Adipocyte (in vitro differentiated cells): ENCODE measurements at regions not wholly inside any gene's neighbourhood (a gene's known extent, or its start where the extent isn't known, plus 50 kb on each side); places are given as distances from the start of the nearest gene placed in this dataset.

ENCODE experiments used
- DNase-seq: peaks from one replicate; pipeline ENCODE4 v3.0.0-alpha.2; 2015; ENCODE audit warnings: low read depth
- H3K27me3 ChIP-seq: replicated peaks from 2 replicates; pipeline ENCODE4 v1.7.0; 2013; ENCODE audit warnings: mild to moderate bottlenecking, low read length, moderate library complexity; ENCODE audit not compliant: control insufficient read depth, insufficient read depth
- H3K36me3 ChIP-seq: 2 replicates; pipeline ENCODE4 v1.7.0; 2013; ENCODE audit warnings: low read length, mild to moderate bottlenecking, moderate library complexity; ENCODE audit not compliant: control insufficient read depth, insufficient read depth, severe bottlenecking
- H3K4me1 ChIP-seq: 2 replicates; pipeline ENCODE4 v1.7.0; 2013; ENCODE audit warnings: mild to moderate bottlenecking, low read length, moderate library complexity; ENCODE audit not compliant: control insufficient read depth, insufficient read depth
- H3K4me3 ChIP-seq: 2 replicates; pipeline ENCODE4 v1.7.0; 2013; ENCODE audit warnings: mild to moderate bottlenecking, low read length, moderate library complexity
- H3K9ac ChIP-seq: 2 replicates; pipeline ENCODE4 v1.7.0; 2013; ENCODE audit warnings: mild to moderate bottlenecking, low read length, moderate library complexity
- H3K9me3 ChIP-seq: 2 replicates; pipeline ENCODE4 v1.7.0; 2013; ENCODE audit warnings: mild to moderate bottlenecking, low read length, moderate library complexity; ENCODE audit not compliant: control insufficient read depth

DNA sequence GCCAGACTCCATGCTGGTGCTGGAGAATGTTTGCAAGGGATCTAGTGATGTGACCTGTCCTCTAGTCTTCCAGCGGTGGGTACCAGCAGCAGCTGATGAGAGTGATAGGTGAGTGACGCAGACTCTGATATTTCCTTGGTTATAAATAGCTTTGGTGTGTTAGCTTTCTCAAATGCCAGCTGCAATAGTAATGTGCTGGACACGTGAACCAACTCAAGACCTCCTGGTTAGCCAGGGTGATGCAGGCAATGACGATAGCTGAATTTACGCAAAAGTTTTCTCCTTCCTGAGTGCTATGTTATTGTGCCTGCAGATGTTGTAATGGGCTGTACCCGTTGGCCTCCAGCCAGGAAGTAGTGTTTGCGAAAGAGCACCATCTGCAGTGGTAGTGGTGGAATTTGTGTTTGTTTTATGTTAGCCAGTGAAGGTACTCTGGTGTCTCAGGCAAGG is 129.5 kb downstream of the CYSLTR2 start:
- peaks cover 20% of the 10 kb centered on the region for H3K9me3 ChIP-seq
- H3K9ac ChIP-seq = no peak overlapping the region
- no peaks in the 10 kb centered on the region for H3K36me3 ChIP-seq
- no peak overlapping the region for H3K4me3 ChIP-seq
- H3K27me3 ChIP-seq = no peaks in the 10 kb centered on the region
- peak; percentile 92 for DNase-seq
- peaks cover 13% of the 10 kb centered on the region for H3K4me1 ChIP-seq

DNA sequence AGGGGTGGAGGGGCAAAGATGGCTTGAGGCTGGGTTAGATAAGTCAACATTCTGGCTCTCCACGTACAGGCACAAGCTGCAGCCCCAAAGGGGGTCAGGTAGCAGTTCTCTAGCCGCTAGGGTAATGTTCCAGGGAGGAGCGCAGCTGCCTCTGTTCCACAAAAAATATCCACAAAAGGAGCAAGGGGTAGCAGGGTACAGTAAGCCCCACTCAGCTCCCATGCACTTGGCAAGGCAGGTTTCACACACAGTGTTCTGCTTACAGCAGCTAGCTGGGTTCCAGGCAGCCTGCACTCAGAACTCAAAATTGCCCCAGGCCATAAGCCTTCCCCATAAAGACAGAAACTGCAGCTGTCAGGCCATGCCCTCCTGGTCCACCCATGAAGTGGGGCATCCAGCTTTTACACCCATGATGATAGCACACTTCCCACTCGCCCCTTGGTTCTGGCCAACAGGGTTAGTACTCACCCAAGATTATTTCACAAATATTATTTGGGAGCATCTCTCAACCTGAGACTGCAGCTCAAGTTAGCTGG is 130.0 kb downstream of the CYSLTR2 start:
- Histone ChIP-seq H3K9me3 (peaks cover 20% of the 10 kb centered on the region), H3K4me3 (no peak overlapping the region)

DNA sequence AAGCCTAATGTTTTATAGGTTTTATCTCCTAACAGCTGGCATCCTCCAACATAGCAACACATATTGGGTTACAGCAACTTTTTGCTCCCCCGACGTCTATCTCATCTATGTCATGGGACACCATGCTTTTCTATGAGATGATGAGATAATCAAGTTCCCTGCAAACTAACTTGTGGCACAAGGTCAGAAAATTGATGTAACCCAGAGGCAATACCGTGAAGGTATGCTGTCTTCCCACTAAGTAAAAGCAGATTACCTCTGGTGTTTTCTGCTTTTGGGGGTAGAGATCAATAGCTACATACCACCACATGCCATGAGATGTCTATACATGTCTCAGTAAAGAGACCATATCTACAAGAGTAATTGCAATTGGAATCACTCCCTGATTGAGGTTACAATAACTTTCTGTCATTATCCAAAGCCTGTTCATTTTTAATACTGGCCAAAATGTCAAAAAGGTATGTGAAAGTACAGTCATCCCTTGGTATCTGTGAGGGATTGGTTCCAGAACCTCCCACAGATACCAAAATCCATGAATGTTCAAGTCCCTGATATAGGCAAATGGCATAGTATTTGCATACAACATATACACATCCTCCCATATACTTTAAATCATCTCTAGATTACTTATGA is 131.3 kb downstream of the CYSLTR2 start:
- DNase-seq = no peak
- H3K36me3 ChIP-seq = no peaks in the 10 kb centered on the region
- peaks cover 16% of the 10 kb centered on the region for H3K9me3 ChIP-seq
- no peaks in the 10 kb centered on the region for H3K27me3 ChIP-seq
- peaks cover 13% of the 10 kb centered on the region for H3K4me1 ChIP-seq
- no peak overlapping the region for H3K9ac ChIP-seq
- H3K4me3 ChIP-seq = no peak overlapping the region

More for the DNA sequence above, 130.0 kb downstream of the CYSLTR2 start:
- Histone ChIP-seq H3K9ac (no peak overlapping the region), H3K36me3 (no peaks in the 10 kb centered on the region), H3K27me3 (no peaks in the 10 kb centered on the region), H3K4me1 (peaks cover 13% of the 10 kb centered on the region)
- no peak for DNase-seq

DNA sequence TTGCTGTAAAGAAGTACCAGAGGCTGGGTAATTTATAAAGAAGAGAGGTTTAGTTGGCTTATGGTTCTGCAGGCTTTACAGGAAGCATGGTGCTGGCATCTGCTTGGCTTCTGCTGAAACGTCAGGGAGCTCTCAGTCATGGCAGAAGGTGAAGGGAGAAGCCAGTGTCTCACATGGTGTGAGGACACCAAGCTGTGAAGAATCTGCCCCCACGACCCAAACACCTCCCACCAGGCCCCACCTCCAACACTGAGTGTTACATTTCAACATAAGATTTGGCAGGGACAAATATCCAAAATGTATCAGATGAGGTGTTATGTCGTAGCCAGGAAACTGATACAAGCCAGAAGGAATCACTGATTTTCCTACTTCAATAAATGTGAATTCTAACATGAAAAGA is 136.5 kb downstream of the CYSLTR2 start:
- DNase-seq = no peak
- H3K9me3 ChIP-seq = no peaks in the 10 kb centered on the region
- H3K4me1 ChIP-seq = peaks cover 15% of the 10 kb centered on the region
- H3K36me3 ChIP-seq = no peaks in the 10 kb centered on the region
- H3K9ac ChIP-seq = no peak overlapping the region
- H3K4me3 ChIP-seq = no peak overlapping the region
- H3K27me3 ChIP-seq = no peaks in the 10 kb centered on the region

DNA sequence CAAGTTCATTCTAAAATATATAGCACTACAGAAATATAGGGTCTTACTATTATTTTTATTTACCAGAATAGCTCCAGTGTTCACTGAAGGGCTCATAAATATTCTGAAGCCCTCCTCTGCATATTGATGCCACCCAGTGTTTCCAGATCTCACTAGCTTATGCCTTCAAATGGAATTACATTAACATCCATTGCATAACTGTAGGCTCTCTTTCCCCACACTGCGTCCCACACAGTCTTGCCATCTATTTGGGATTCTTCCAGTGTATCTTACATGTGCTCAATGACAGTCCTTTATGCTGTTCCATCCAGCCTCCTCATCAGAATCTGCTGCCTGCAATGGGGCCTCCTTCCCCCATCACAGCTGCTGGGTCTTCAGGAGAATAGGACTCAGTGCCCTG is 137.2 kb downstream of the CYSLTR2 start:
- peaks cover 15% of the 10 kb centered on the region for H3K4me1 ChIP-seq
- no peak for DNase-seq
- no peaks in the 10 kb centered on the region for H3K36me3 ChIP-seq
- no peaks in the 10 kb centered on the region for H3K9me3 ChIP-seq
- H3K27me3 ChIP-seq = no peaks in the 10 kb centered on the region
- no peak overlapping the region for H3K9ac ChIP-seq
- H3K4me3 ChIP-seq = no peak overlapping the region

DNA sequence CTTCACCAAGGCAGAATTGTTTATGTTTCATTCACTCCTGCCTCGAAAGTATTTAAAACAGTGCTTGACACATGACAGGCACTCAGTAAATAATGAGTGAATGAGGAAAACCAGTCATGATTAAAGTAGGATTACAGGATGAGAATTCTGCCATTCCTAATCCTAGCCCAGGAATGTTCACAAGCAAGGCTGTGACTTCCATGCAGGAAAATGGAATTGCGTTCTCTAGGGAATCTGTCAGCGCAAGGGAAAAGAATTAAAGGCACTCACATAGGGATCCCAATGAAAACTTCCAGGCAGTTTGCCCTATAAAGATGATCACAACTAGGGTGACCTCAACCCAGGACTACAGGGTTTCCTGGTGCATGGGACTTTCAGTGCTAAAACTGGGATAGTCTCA is 143.4 kb downstream of the CYSLTR2 start:
- no peak overlapping the region for H3K4me3 ChIP-seq
- H3K27me3 ChIP-seq = no peaks in the 10 kb centered on the region
- no peak overlapping the region for H3K9ac ChIP-seq
- DNase-seq = no peak
- peaks cover 4% of the 10 kb centered on the region for H3K9me3 ChIP-seq
- peaks cover 15% of the 10 kb centered on the region for H3K4me1 ChIP-seq
- no peaks in the 10 kb centered on the region for H3K36me3 ChIP-seq

DNA sequence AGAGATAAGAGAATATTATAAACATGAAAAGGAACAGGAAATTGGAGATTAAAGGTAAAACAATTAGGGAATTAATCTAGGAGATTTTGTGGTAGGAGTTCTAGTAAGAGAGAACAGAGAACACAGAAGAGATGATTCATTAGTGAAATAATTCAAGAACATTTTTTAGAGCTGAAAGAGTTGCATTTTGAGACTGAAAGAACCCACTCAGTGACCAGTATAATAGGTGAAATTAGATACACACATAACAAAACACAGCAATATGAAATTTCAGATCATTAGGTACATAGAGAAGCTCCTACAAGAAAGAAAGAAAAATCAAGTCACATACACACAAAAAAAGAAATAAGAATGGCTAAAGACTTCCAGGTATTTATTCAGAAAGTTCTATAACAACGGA is 144.0 kb downstream of the CYSLTR2 start:
- peaks cover 14% of the 10 kb centered on the region for H3K4me1 ChIP-seq
- H3K9ac ChIP-seq = no peak overlapping the region
- no peak for DNase-seq
- H3K27me3 ChIP-seq = no peaks in the 10 kb centered on the region
- H3K4me3 ChIP-seq = no peak overlapping the region
- peaks cover 4% of the 10 kb centered on the region for H3K9me3 ChIP-seq
- H3K36me3 ChIP-seq = no peaks in the 10 kb centered on the region

DNA sequence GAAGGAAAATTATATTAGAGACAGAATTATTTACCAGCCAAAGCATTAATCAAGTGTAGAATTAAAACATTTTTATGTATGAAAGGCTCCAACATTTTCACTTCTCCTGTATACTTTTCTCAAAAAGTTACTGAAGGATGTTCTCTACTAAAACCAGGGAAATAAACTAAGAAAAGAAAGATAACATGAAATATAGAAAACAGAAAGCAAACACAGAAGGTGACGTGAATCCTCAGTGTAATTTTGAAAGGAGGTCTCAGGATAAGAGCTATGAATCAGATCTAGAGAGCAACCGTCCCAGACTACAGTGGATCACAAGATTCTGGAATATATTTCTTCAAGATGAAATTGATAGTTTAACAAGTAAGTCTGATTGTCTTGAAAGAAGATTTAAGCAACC is 144.5 kb downstream of the CYSLTR2 start:
- no peak for DNase-seq
- Histone ChIP-seq H3K9ac (no peak overlapping the region), H3K4me1 (peaks cover 14% of the 10 kb centered on the region), H3K4me3 (no peak overlapping the region), H3K27me3 (no peaks in the 10 kb centered on the region), H3K36me3 (no peaks in the 10 kb centered on the region), H3K9me3 (peaks cover 4% of the 10 kb centered on the region)

DNA sequence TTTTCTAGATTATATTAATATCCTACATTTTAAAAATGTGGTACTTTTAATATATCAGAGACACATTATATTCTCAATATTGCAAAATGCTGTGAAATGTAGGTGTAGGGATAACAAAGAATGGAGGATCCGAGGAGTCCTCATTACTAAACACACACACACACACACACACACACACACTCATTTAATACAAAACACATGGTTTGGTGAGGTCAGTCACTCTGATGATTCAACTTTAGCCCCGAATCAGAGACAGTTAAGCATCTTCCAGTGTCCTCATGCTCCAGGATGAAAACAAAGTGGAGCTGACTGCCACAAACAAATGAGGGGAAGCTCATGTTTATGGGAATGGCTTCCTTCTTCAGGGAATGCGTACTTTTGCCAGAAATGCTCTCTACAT is 147.5 kb downstream of the CYSLTR2 start:
- no peaks in the 10 kb centered on the region for H3K27me3 ChIP-seq
- DNase-seq = peak; percentile 41
- no peak overlapping the region for H3K9ac ChIP-seq
- peaks cover 4% of the 10 kb centered on the region for H3K9me3 ChIP-seq
- peaks cover 17% of the 10 kb centered on the region for H3K4me1 ChIP-seq
- no peak overlapping the region for H3K4me3 ChIP-seq
- no peaks in the 10 kb centered on the region for H3K36me3 ChIP-seq

DNA sequence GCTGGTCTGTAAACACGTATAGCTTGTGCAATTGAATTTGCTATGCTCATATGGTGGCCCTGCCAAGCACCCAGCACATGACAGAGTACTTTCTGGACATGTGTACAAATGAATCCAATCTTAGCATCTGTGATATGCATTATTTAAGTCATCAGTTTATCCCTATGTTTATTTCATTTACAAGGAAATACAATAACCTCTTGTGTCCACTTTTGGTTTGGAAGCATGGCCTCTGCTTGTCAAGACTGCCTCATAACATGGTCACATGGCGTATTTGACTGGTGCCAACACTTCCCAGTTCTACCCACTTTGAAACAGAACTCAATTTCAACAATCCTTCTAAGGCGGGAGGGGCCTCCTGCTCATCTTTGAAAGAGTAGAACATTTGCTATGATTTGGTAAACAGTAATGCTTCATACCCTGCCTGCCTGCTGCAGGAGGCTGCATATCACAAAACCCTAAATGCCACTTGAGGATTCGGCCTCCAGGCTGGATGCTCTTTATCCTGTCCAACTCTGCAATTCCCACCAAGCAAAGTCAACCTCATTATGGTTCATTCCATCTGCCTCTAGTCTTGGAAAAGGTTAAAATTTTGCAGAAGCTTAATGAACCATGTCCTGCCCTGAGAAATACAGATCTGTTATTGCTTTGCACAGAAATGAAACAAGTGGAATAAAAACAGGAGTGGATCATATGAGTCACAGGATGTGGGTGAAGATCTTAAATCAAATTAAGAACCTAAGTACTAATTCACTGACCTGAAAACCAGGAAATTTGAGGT is 151.3 kb downstream of the CYSLTR2 start:
- Histone ChIP-seq H3K9ac (no peak overlapping the region), H3K4me3 (no peak overlapping the region), H3K4me1 (peaks cover 17% of the 10 kb centered on the region), H3K27me3 (no peaks in the 10 kb centered on the region), H3K9me3 (no peaks in the 10 kb centered on the region), H3K36me3 (no peaks in the 10 kb centered on the region)
- DNase-seq = no peak

DNA sequence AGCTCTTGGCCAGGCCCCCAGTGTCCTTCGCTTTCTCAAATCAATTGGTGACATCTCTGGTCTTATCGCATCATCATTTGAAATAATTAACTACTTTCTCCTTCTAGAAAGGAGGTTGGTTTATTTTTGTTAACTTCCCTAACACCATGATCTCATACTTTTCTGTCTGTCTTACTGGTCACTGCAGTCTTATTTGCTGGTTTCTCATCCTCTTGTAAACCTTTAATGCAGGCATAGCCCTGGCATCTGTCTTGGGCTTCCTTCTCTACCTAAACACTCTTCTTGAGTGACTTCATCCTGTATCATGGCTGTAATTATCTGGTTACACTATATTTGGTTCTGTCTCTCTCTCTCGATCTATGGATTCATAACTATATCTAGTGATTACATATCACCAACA is 152.8 kb downstream of the CYSLTR2 start:
- H3K27me3 ChIP-seq = no peaks in the 10 kb centered on the region
- H3K36me3 ChIP-seq = no peaks in the 10 kb centered on the region
- no peak for DNase-seq
- H3K9me3 ChIP-seq = no peaks in the 10 kb centered on the region
- no peak overlapping the region for H3K9ac ChIP-seq
- H3K4me3 ChIP-seq = no peak overlapping the region
- peaks cover 6% of the 10 kb centered on the region for H3K4me1 ChIP-seq
